Mesendoderm (in vitro differentiated cells): ENCODE measurements at regions not wholly inside any gene's neighbourhood (a gene's known extent, or its start where the extent isn't known, plus 50 kb on each side); places are given as distances from the start of the nearest gene placed in this dataset.
A peak's percentile ranks its signal among the peaks of the same experiment; 100 is the strongest.

Experiments used
- DNase-seq: peaks from one replicate; pipeline ENCODE4 v3.0.0; 2013
- H2AK5ac ChIP-seq: 2 replicates; pipeline ENCODE4 v1.6.1; 2013; ENCODE audit warnings: low read length, inconsistent platforms
- H2BK120ac ChIP-seq: 2 replicates; pipeline ENCODE4 v1.6.1; 2013; ENCODE audit warnings: low read depth, mild to moderate bottlenecking, low read length, moderate library complexity, mixed read lengths
- H2BK15ac ChIP-seq: replicated peaks from 2 replicates; pipeline ENCODE4 v1.6.1; 2013; ENCODE audit warnings: low read depth, mild to moderate bottlenecking, moderate library complexity
- H2BK5ac ChIP-seq: 2 replicates; pipeline ENCODE4 v1.6.1; 2013; ENCODE audit warnings: low read length, inconsistent platforms
- H3K18ac ChIP-seq: 2 replicates; pipeline ENCODE4 v1.6.1; 2013; ENCODE audit warnings: mild to moderate bottlenecking, low read length, mixed read lengths
- H3K23ac ChIP-seq: one replicate; pipeline ENCODE4 v1.6.1; 2013; ENCODE audit warnings: low read length
- H3K27ac ChIP-seq: 2 replicates; pipeline ENCODE4 v1.5.1; 2013; ENCODE audit warnings: low read depth, mild to moderate bottlenecking, inconsistent platforms, low read length, moderate library complexity
- H3K27me3 ChIP-seq: 2 replicates; pipeline ENCODE4 v1.6.1; 2013; ENCODE audit warnings: low read length, control low read depth, mild to moderate bottlenecking, inconsistent platforms; ENCODE audit not compliant: insufficient read depth, poor library complexity
- H3K36me3 ChIP-seq: 2 replicates; pipeline ENCODE4 v1.6.1; 2013; ENCODE audit warnings: low read length, inconsistent platforms; ENCODE audit not compliant: control insufficient read depth, insufficient read depth
- H3K4ac ChIP-seq: one replicate; pipeline ENCODE4 v1.6.1; 2013; ENCODE audit warnings: low read depth, mild to moderate bottlenecking, low read length, moderate library complexity
- H3K4me1 ChIP-seq: 2 replicates; pipeline ENCODE4 v1.6.1; 2013; ENCODE audit warnings: low read depth, low read length, inconsistent platforms; ENCODE audit not compliant: control insufficient read depth
- H3K4me2 ChIP-seq: 2 replicates; pipeline ENCODE4 v1.6.1; 2013; ENCODE audit warnings: low read length
- H3K4me3 ChIP-seq: 2 replicates; pipeline ENCODE4 v1.5.1; 2013; ENCODE audit warnings: mild to moderate bottlenecking, low read length
- H3K56ac ChIP-seq: one replicate; pipeline ENCODE4 v1.6.1; 2013; ENCODE audit warnings: low read length
- H3K79me1 ChIP-seq: 2 replicates; pipeline ENCODE4 v1.6.1; 2013; ENCODE audit warnings: low read length, inconsistent platforms
- H3K79me2 ChIP-seq: 2 replicates; pipeline ENCODE4 v1.6.1; 2013; ENCODE audit warnings: mild to moderate bottlenecking, low read length; ENCODE audit not compliant: control insufficient read depth, insufficient read depth
- H3K9ac ChIP-seq: 2 replicates; pipeline ENCODE4 v1.6.1; 2013; ENCODE audit warnings: low read length, inconsistent platforms
- H4K5ac ChIP-seq: one replicate; pipeline ENCODE4 v1.6.1; 2013; ENCODE audit warnings: low read length
- H4K8ac ChIP-seq: one replicate; pipeline ENCODE4 v1.6.1; 2013; ENCODE audit warnings: low read depth, mild to moderate bottlenecking, control low read depth, low read length, moderate library complexity
- WGBS: extraction: QIAGEN DNeasy Blood & Tissue Kit; methylation state at CpG from one replicate; pipeline ENCODE4 v1.1.7; 2013; ENCODE audit warnings: low lambda C conversion rate, missing lambda C conversion rate; ENCODE audit not compliant: insufficient coverage; ENCODE audit errors: extremely low coverage; 5-methylcytosine and 5-hydroxymethylcytosine counted together

- Histone ChIP-seq H3K56ac (no peak overlapping the region), H3K4me2 (no peak overlapping the region), H3K27ac (no peak overlapping the region), H4K8ac (no peak overlapping the region), H2BK120ac (no peak overlapping the region), H3K79me2 (no peaks in the 10 kb centered on the region), H2BK5ac (no peak overlapping the region), H2BK15ac (no peak overlapping the region), H4K5ac (no peak overlapping the region), H3K18ac (no peak overlapping the region), H2AK5ac (no peak overlapping the region), H3K79me1 (no peaks in the 10 kb centered on the region), H3K23ac (no peak overlapping the region), H3K27me3 (no peaks in the 10 kb centered on the region), H3K9ac (no peak overlapping the region), H3K4me1 (no peaks in the 10 kb centered on the region), H3K4ac (no peak overlapping the region), H3K36me3 (no peaks in the 10 kb centered on the region), H3K4me3 (no peak overlapping the region)
- no CpG with 5 or more reads among the region's 2 CpGs for WGBS
- no peak for DNase-seq
Measured at GRCh38 chr7:142560166-142560565, 189.1 kb upstream of the PRSS1 start.

GRCh38 chr7:142557971-142558582 is 191.2 kb upstream of the PRSS1 start:
- Histone ChIP-seq H3K4me1 (no peaks in the 10 kb centered on the region), H2AK5ac (no peak overlapping the region), H2BK15ac (no peak overlapping the region), H3K27ac (no peak overlapping the region), H4K8ac (no peak overlapping the region), H2BK120ac (no peak overlapping the region), H3K79me1 (no peaks in the 10 kb centered on the region), H3K18ac (no peak overlapping the region), H3K36me3 (no peaks in the 10 kb centered on the region), H2BK5ac (no peak overlapping the region), H3K56ac (no peak overlapping the region), H3K4ac (no peak overlapping the region), H3K79me2 (no peaks in the 10 kb centered on the region), H3K9ac (no peak overlapping the region), H3K4me2 (no peak overlapping the region), H3K23ac (no peak overlapping the region), H3K27me3 (no peaks in the 10 kb centered on the region), H4K5ac (no peak overlapping the region), H3K4me3 (no peak overlapping the region)
- no CpG with 5 or more reads among the region's 5 CpGs for WGBS
- DNase-seq, result peak; percentile 87

- Histone ChIP-seq H3K4ac (no peak overlapping the region), H3K56ac (no peak overlapping the region), H3K79me2 (no peaks in the 10 kb centered on the region), H2AK5ac (no peak overlapping the region), H3K79me1 (no peaks in the 10 kb centered on the region), H3K4me2 (no peak overlapping the region), H2BK15ac (no peak overlapping the region), H4K8ac (no peak overlapping the region), H2BK5ac (no peak overlapping the region), H3K9ac (no peak overlapping the region), H3K18ac (no peak overlapping the region), H4K5ac (no peak overlapping the region), H3K27me3 (no peaks in the 10 kb centered on the region), H3K4me3 (no peak overlapping the region), H3K23ac (no peak overlapping the region), H3K36me3 (no peaks in the 10 kb centered on the region), H2BK120ac (no peak overlapping the region), H3K4me1 (no peaks in the 10 kb centered on the region), H3K27ac (no peak overlapping the region)
- peak; percentile 96 for DNase-seq
- WGBS, result no CpG with 5 or more reads among the region's 5 CpGs
Measured at GRCh38 chr7:142556740-142557139, 192.5 kb upstream of the PRSS1 start.

- Histone ChIP-seq H3K79me1 (no peaks in the 10 kb centered on the region), H3K27ac (no peak overlapping the region), H3K4me1 (no peaks in the 10 kb centered on the region), H3K4ac (no peak overlapping the region), H3K18ac (no peak overlapping the region), H3K23ac (no peak overlapping the region), H4K5ac (no peak overlapping the region), H2BK120ac (no peak overlapping the region), H2AK5ac (no peak overlapping the region), H3K56ac (no peak overlapping the region), H3K9ac (no peak overlapping the region), H3K4me2 (no peak overlapping the region), H3K27me3 (no peaks in the 10 kb centered on the region), H2BK15ac (no peak overlapping the region), H2BK5ac (no peak overlapping the region), H3K36me3 (no peaks in the 10 kb centered on the region), H4K8ac (no peak overlapping the region), H3K79me2 (no peaks in the 10 kb centered on the region), H3K4me3 (no peak overlapping the region)
- no peak for DNase-seq
- no CpG with 5 or more reads among the region's 10 CpGs for WGBS
Measured at GRCh38 chr7:142554560-142555532, 194.4 kb upstream of the PRSS1 start.

GRCh38 chr7:142553216-142553615 is 196.1 kb upstream of the PRSS1 start:
- no peaks in the 10 kb centered on the region for H3K27me3 ChIP-seq
- no peak overlapping the region for H3K56ac ChIP-seq
- H3K4ac ChIP-seq, result no peak overlapping the region
- H3K4me3 ChIP-seq, result no peak overlapping the region
- no peaks in the 10 kb centered on the region for H3K79me2 ChIP-seq
- H2BK5ac ChIP-seq, result no peak overlapping the region
- no peaks in the 10 kb centered on the region for H3K79me1 ChIP-seq
- H3K27ac ChIP-seq, result no peak overlapping the region
- H3K4me1 ChIP-seq, result no peaks in the 10 kb centered on the region
- H3K9ac ChIP-seq, result no peak overlapping the region
- no peak for DNase-seq
- H3K18ac ChIP-seq, result no peak overlapping the region
- H2BK120ac ChIP-seq, result no peak overlapping the region
- no peaks in the 10 kb centered on the region for H3K36me3 ChIP-seq
- no peak overlapping the region for H3K4me2 ChIP-seq
- no peak overlapping the region for H4K5ac ChIP-seq
- no peak overlapping the region for H3K23ac ChIP-seq
- WGBS, result no CpG with 5 or more reads among the region's 2 CpGs
- no peak overlapping the region for H2AK5ac ChIP-seq
- no peak overlapping the region for H4K8ac ChIP-seq
- no peak overlapping the region for H2BK15ac ChIP-seq
